Uterus (tissue), 3 donors: ENCODE measurements at regions not wholly inside any gene's neighbourhood (a gene's known extent, or its start where the extent isn't known, plus 50 kb on each side); places are given as distances from the start of the nearest gene placed in this dataset.

Source experiments
- DNase-seq, 2 donors: peaks; one replicate each; pipeline ENCODE4 v3.0.0-alpha.2; 2019 to 2020
- H3K27ac ChIP-seq, 2 donors: fragments of 200-600 bp; sonication (generic); 1 replicate in 1 of 2; 2 replicates in 1 of 2; pipeline ENCODE4 v1.5.1; 2016 to 2018
- H3K27me3 ChIP-seq, 2 donors: fragments of 200-600 bp; sonication (generic); one replicate each; pipeline ENCODE4 v1.5.1; 2018 to 2019; ENCODE audit warnings: control low read depth in 1 of 2
- H3K36me3 ChIP-seq, 2 donors: fragments of 200-600 bp; sonication (generic); one replicate each; pipeline ENCODE4 v1.5.1; 2019; ENCODE audit warnings: control low read depth in 1 of 2
- H3K4me1 ChIP-seq, 2 donors: fragments of 200-600 bp; sonication (generic); one replicate each; pipeline ENCODE4 v1.5.1; 2018 to 2019; ENCODE audit warnings: control low read depth in 1 of 2
- H3K4me3 ChIP-seq, 2 donors: fragments of 200-600 bp; sonication (generic); 1 replicate in 1 of 2; 2 replicates in 1 of 2; pipeline ENCODE4 v1.5.1; 2018 to 2019; ENCODE audit warnings: mild to moderate bottlenecking in 1 of 2
- H3K9me3 ChIP-seq, 2 donors: fragments of 200-600 bp; sonication (generic); one replicate each; pipeline ENCODE4 v1.5.1; 2019; ENCODE audit warnings: control low read depth in 1 of 2
- POLR2A ChIP-seq, 2 donors: fragments of 450-650 bp; IDR thresholded peaks; one replicate each; pipeline ENCODE4 v1.6.1; 2016; ENCODE audit warnings: antibody characterized with exemption in 2 of 2, mild to moderate bottlenecking in 1 of 2, moderate library complexity in 1 of 2
- intact Hi-C: fragments of 100-400 bp; cut with DNase I; formaldehyde crosslinking; loops from one replicate; pipeline ENCODE4 v1.15.1; 2023; ENCODE audit warnings: low total_unique reads
- TF ChIP-seq, protein P1 (sequence below), 4 experiments: fragments of 200-600 bp in 2 of 4; fragments of 450-650 bp in 2 of 4; sonication (generic) in 2 of 4; IDR thresholded peaks; one replicate each; pipeline ENCODE4 v1.5.1; 2016 to 2019; ENCODE audit warnings: antibody characterized with exemption in 4 of 4, mild to moderate bottlenecking in 2 of 4, moderate library complexity in 1 of 4
- donor health status: DM: yes; HTN: yes; CAD: no.

GRCh38 chr4:111546881-111547280 lies 598.4 kb upstream of the FAM241A start:
- TF ChIP-seq, protein P1, sequence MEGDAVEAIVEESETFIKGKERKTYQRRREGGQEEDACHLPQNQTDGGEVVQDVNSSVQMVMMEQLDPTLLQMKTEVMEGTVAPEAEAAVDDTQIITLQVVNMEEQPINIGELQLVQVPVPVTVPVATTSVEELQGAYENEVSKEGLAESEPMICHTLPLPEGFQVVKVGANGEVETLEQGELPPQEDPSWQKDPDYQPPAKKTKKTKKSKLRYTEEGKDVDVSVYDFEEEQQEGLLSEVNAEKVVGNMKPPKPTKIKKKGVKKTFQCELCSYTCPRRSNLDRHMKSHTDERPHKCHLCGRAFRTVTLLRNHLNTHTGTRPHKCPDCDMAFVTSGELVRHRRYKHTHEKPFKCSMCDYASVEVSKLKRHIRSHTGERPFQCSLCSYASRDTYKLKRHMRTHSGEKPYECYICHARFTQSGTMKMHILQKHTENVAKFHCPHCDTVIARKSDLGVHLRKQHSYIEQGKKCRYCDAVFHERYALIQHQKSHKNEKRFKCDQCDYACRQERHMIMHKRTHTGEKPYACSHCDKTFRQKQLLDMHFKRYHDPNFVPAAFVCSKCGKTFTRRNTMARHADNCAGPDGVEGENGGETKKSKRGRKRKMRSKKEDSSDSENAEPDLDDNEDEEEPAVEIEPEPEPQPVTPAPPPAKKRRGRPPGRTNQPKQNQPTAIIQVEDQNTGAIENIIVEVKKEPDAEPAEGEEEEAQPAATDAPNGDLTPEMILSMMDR (IDR thresholded peaks at IDR 0.05), result no peak
- TF ChIP-seq POLR2A (IDR thresholded peaks at IDR 0.05), result no peak
- intact Hi-C loops, result no loop called here
- no peaks in the 10 kb centered on the region for H3K4me1 ChIP-seq
- no peaks in the 10 kb centered on the region for H3K36me3 ChIP-seq
- no peak overlapping the region for H3K4me3 ChIP-seq
- H3K27me3 ChIP-seq, result no peaks in the 10 kb centered on the region
- H3K9me3 ChIP-seq, result no peaks in the 10 kb centered on the region
- no peak overlapping the region for H3K27ac ChIP-seq
- no peak for DNase-seq

- TF ChIP-seq POLR2A (IDR thresholded peaks at IDR 0.05), result no peak
- TF ChIP-seq, protein P1 (IDR thresholded peaks at IDR 0.05), result no peak
- H3K27ac ChIP-seq, result no peak overlapping the region
- DNase-seq, result no peak
- intact Hi-C loops, result no loop called here
- no peaks in the 10 kb centered on the region for H3K27me3 ChIP-seq
- H3K9me3 ChIP-seq, result no peaks in the 10 kb centered on the region
- no peaks in the 10 kb centered on the region for H3K4me1 ChIP-seq
- no peak overlapping the region for H3K4me3 ChIP-seq
- H3K36me3 ChIP-seq, result no peaks in the 10 kb centered on the region
These were observed 589.0 kb upstream of the FAM241A start for GRCh38 chr4:111556141-111556781.

DNA sequence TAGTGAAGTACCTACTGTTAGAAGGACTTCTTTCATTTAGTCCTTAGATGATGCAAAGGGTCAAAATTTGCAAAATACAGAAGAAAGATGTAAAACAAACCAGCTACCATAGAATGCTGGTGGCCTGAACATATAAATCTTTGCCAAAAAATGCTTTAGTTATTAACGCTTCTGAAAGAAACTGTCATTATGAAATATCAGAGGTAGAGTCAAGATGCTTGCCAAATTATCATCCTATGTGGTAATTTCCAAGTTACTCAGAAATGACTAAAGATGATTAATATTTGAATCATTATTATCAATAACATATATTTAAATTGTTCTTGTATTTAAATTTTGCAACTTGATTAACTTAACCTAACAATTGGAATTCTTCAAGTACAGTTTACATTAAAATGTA lies 588.4 kb upstream of the FAM241A start:
- H3K27ac ChIP-seq, result no peak overlapping the region
- no peak for DNase-seq
- no peak overlapping the region for H3K4me3 ChIP-seq
- no peaks in the 10 kb centered on the region for H3K27me3 ChIP-seq
- H3K9me3 ChIP-seq, result no peaks in the 10 kb centered on the region
- TF ChIP-seq POLR2A (IDR thresholded peaks at IDR 0.05), result no peak
- TF ChIP-seq, protein P1 (IDR thresholded peaks at IDR 0.05), result no peak
- intact Hi-C loops, result no loop called here
- H3K36me3 ChIP-seq, result no peaks in the 10 kb centered on the region
- no peaks in the 10 kb centered on the region for H3K4me1 ChIP-seq

GRCh38 chr4:111562826-111563225 lies 582.4 kb upstream of the FAM241A start:
- no peaks in the 10 kb centered on the region for H3K4me1 ChIP-seq
- DNase-seq, result no peak
- no peak overlapping the region for H3K4me3 ChIP-seq
- TF ChIP-seq, protein P1 (IDR thresholded peaks at IDR 0.05), result no peak
- no peak for TF ChIP-seq POLR2A (IDR thresholded peaks at IDR 0.05)
- intact Hi-C loops, result no loop called here
- H3K9me3 ChIP-seq, result no peaks in the 10 kb centered on the region
- no peaks in the 10 kb centered on the region for H3K36me3 ChIP-seq
- H3K27me3 ChIP-seq, result no peaks in the 10 kb centered on the region
- no peak overlapping the region for H3K27ac ChIP-seq

DNA sequence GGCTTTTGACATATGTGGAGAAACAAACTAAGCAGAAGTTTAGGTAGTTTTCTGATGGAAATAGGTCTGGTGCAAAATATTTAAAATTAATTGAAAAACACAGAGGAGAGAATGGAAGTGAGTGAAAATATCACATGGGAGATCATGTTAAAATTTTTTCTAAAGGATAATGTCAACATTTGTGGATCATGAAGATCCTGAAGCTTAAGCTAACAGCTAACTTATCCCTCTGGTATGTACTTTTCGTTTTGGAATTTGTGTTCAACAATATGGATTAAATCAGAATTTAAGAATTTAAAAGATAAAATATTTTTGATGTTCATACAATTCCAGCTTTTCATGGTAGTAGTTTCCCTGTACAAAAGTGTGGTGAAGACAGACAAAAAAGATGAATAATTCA lies 572.8 kb upstream of the FAM241A start:
- Histone ChIP-seq H3K27me3 (no peaks in the 10 kb centered on the region), H3K9me3 (peaks cover 0 to 3% of the 10 kb centered on the region in 2 donors), H3K27ac (no peak overlapping the region), H3K4me1 (no peaks in the 10 kb centered on the region), H3K4me3 (no peak overlapping the region), H3K36me3 (no peaks in the 10 kb centered on the region)
- TF ChIP-seq POLR2A (IDR thresholded peaks at IDR 0.05), result no peak
- TF ChIP-seq, protein P1 (IDR thresholded peaks at IDR 0.05), result no peak
- no peak for DNase-seq
- intact Hi-C loops, result no loop called here
